NB4 (cell line): ENCODE measurements at regions not wholly inside any gene's neighbourhood (a gene's known extent, or its start where the extent isn't known, plus 50 kb on each side); places are given as distances from the start of the nearest gene placed in this dataset.

Source experiments
- CTCF ChIP-seq: IDR thresholded peaks from one replicate; pipeline ENCODE4 v1.5.1; 2012; ENCODE audit warnings: low read depth, low read length
- MYC ChIP-seq: IDR thresholded peaks from 2 replicates; pipeline ENCODE4 v1.6.1; 2011; ENCODE audit warnings: low read depth, low read length
- POLR2A ChIP-seq: IDR thresholded peaks from 2 replicates; pipeline ENCODE4 v1.6.1; 2011; ENCODE audit warnings: mild to moderate bottlenecking; ENCODE audit not compliant: insufficient read length; ENCODE audit errors: extremely low read depth

DNA sequence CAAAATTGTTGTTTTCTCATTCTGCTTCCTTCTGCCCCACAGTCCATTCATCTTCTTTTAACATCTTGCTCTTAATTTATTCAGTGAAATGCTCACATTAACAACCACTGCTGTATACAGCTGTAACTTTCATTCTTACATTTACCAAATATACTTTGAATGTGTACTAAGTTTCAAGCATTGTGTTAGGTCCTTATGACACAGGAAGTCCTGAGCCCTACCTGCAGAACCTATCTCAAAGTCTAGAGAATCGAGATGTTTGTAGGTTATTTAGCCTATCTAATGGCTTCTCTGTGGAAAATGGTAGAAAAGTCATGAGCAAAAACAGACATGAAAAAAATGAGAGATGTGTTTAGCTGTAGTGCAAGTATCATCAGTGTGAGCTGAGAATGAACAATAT lies 117.6 kb upstream of the MGAT4C start:
- no peak for TF ChIP-seq MYC
- TF ChIP-seq CTCF: no peak
- no peak for TF ChIP-seq POLR2A
